ENCODE measurements at regions not wholly inside any gene's neighbourhood (a gene's known extent, or its start where the extent isn't known, plus 50 kb on each side); places are given as distances from the start of the nearest gene placed in this dataset.
"Not testable (repeated sequence)": the region's sequence is repeated elsewhere in the genome, so short reads cannot be mapped to it uniquely, and the experiment has no call there.

- no peak for DNase-seq (ENCODE audit: low read depth in 1 of 2, low spot score in 2 of 2)
Measured at GRCh38 chr13:90302107-90302506, 1045.4 kb upstream of the MIR17HG start.

GRCh38 chr13:90305796-90306195, 1041.7 kb upstream of the MIR17HG start:
- H3K27me3 ChIP-seq (replicated peaks), result no peaks in the 10 kb centered on the region
- DNase-seq (ENCODE audit: low read depth in 1 of 2, low spot score in 2 of 2), result no peak
- H3K36me3 ChIP-seq, result no peaks in the 10 kb centered on the region
- H3K9me3 ChIP-seq (replicated peaks), result no peaks in the 10 kb centered on the region
- no peaks in the 10 kb centered on the region for H3K4me1 ChIP-seq (replicated peaks)
- H3K4me3 ChIP-seq, result no peak overlapping the region
- H3K27ac ChIP-seq, result no peak overlapping the region

More at GRCh38 chr13:90302107-90302506, 1045.4 kb upstream of the MIR17HG start:
- Histone ChIP-seq H3K9me3 (replicated peaks) (no peaks in the 10 kb centered on the region), H3K27me3 (replicated peaks) (no peaks in the 10 kb centered on the region), H3K4me1 (replicated peaks) (no peaks in the 10 kb centered on the region), H3K27ac (no peak overlapping the region), H3K36me3 (no peaks in the 10 kb centered on the region), H3K4me3 (no peak overlapping the region)

- Histone ChIP-seq H3K4me1 (replicated peaks) (no peaks in the 10 kb centered on the region), H3K27me3 (replicated peaks) (no peaks in the 10 kb centered on the region), H3K36me3 (no peaks in the 10 kb centered on the region), H3K4me3 (no peak overlapping the region), H3K9me3 (replicated peaks) (no peaks in the 10 kb centered on the region), H3K27ac (no peak overlapping the region)
- no peak for DNase-seq (ENCODE audit: low read depth in 1 of 2, low spot score in 2 of 2)
Measured at GRCh38 chr13:90307136-90307535, 1040.4 kb upstream of the MIR17HG start.

GRCh38 chr13:90308249-90308648, 1039.2 kb upstream of the MIR17HG start:
- Histone ChIP-seq H3K9me3 (replicated peaks) (no peaks in the 10 kb centered on the region), H3K27ac (no peak overlapping the region), H3K27me3 (replicated peaks) (no peaks in the 10 kb centered on the region), H3K4me1 (replicated peaks) (no peaks in the 10 kb centered on the region), H3K4me3 (no peak overlapping the region), H3K36me3 (no peaks in the 10 kb centered on the region)
- no peak for DNase-seq (ENCODE audit: low read depth in 1 of 2, low spot score in 2 of 2)

GRCh38 chr13:90311929-90312328, 1035.6 kb upstream of the MIR17HG start:
- H3K27me3 ChIP-seq (replicated peaks), result no peaks in the 10 kb centered on the region
- H3K9me3 ChIP-seq (replicated peaks), result no peaks in the 10 kb centered on the region
- no peaks in the 10 kb centered on the region for H3K4me1 ChIP-seq (replicated peaks)
- no peak overlapping the region for H3K4me3 ChIP-seq
- no peaks in the 10 kb centered on the region for H3K36me3 ChIP-seq
- DNase-seq (ENCODE audit: low read depth in 1 of 2, low spot score in 2 of 2), result no peak
- no peak overlapping the region for H3K27ac ChIP-seq

GRCh38 chr13:90315061-90315460, 1032.4 kb upstream of the MIR17HG start:
- Histone ChIP-seq H3K27ac (no peak overlapping the region), H3K4me3 (no peak overlapping the region), H3K9me3 (replicated peaks) (no peaks in the 10 kb centered on the region), H3K27me3 (replicated peaks) (no peaks in the 10 kb centered on the region), H3K4me1 (replicated peaks) (no peaks in the 10 kb centered on the region), H3K36me3 (no peaks in the 10 kb centered on the region)
- DNase-seq (ENCODE audit: low read depth in 1 of 2, low spot score in 2 of 2), result no peak

- Histone ChIP-seq H3K4me1 (replicated peaks) (no peaks in the 10 kb centered on the region), H3K36me3 (no peaks in the 10 kb centered on the region), H3K27me3 (replicated peaks) (no peaks in the 10 kb centered on the region), H3K27ac (no peak overlapping the region), H3K9me3 (replicated peaks) (no peaks in the 10 kb centered on the region), H3K4me3 (no peak overlapping the region)
- no peak for DNase-seq (ENCODE audit: low read depth in 1 of 2, low spot score in 2 of 2)
Measured at GRCh38 chr13:90320664-90321063, 1026.8 kb upstream of the MIR17HG start.

- H3K4me3 ChIP-seq, result no peak overlapping the region
- H3K27ac ChIP-seq, result no peak overlapping the region
- no peaks in the 10 kb centered on the region for H3K4me1 ChIP-seq (replicated peaks)
- H3K36me3 ChIP-seq, result no peaks in the 10 kb centered on the region
- H3K9me3 ChIP-seq (replicated peaks), result no peaks in the 10 kb centered on the region
- H3K27me3 ChIP-seq (replicated peaks), result no peaks in the 10 kb centered on the region
- DNase-seq (ENCODE audit: low read depth in 1 of 2, low spot score in 2 of 2), result no peak
Measured at GRCh38 chr13:90321281-90321931, 1026.1 kb upstream of the MIR17HG start.

- Histone ChIP-seq H3K36me3 (no peaks in the 10 kb centered on the region), H3K4me1 (replicated peaks) (no peaks in the 10 kb centered on the region), H3K9me3 (replicated peaks) (no peaks in the 10 kb centered on the region), H3K4me3 (no peak overlapping the region), H3K27ac (no peak overlapping the region), H3K27me3 (replicated peaks) (no peaks in the 10 kb centered on the region)
- DNase-seq (ENCODE audit: low read depth in 1 of 2, low spot score in 2 of 2), result no peak
Measured at GRCh38 chr13:90329641-90330040, 1017.8 kb upstream of the MIR17HG start.

GRCh38 chr13:90331974-90332373, 1015.5 kb upstream of the MIR17HG start:
- DNase-seq (ENCODE audit: low read depth in 1 of 2, low spot score in 2 of 2), result no peak

GRCh38 chr13:90336507-90336906, 1011.0 kb upstream of the MIR17HG start:
- Histone ChIP-seq H3K27ac (no peak overlapping the region), H3K27me3 (replicated peaks) (no peaks in the 10 kb centered on the region), H3K4me1 (replicated peaks) (no peaks in the 10 kb centered on the region), H3K36me3 (no peaks in the 10 kb centered on the region), H3K9me3 (replicated peaks) (no peaks in the 10 kb centered on the region), H3K4me3 (no peak overlapping the region)
- DNase-seq (ENCODE audit: low read depth in 1 of 2, low spot score in 2 of 2), result no peak

More at GRCh38 chr13:90331974-90332373, 1015.5 kb upstream of the MIR17HG start:
- Histone ChIP-seq H3K27me3 (replicated peaks) (no peaks in the 10 kb centered on the region), H3K4me1 (replicated peaks) (no peaks in the 10 kb centered on the region), H3K9me3 (replicated peaks) (no peaks in the 10 kb centered on the region), H3K4me3 (no peak overlapping the region), H3K36me3 (no peaks in the 10 kb centered on the region), H3K27ac (no peak overlapping the region)

- not testable (repeated sequence) for H3K4me1 ChIP-seq (replicated peaks); H3K36me3 ChIP-seq; H3K27ac ChIP-seq; H3K9me3 ChIP-seq (replicated peaks); H3K27me3 ChIP-seq (replicated peaks); H3K4me3 ChIP-seq; DNase-seq (ENCODE audit: low read depth in 1 of 2, low spot score in 2 of 2)
Measured at GRCh38 chr13:90341348-90341747, 1006.1 kb upstream of the MIR17HG start.

- not testable (repeated sequence) for DNase-seq (ENCODE audit: low read depth in 1 of 2, low spot score in 2 of 2); H3K9me3 ChIP-seq (replicated peaks); H3K27me3 ChIP-seq (replicated peaks); H3K4me3 ChIP-seq; H3K4me1 ChIP-seq (replicated peaks); H3K36me3 ChIP-seq; H3K27ac ChIP-seq
Measured at GRCh38 chr13:90348477-90349136, 998.9 kb upstream of the MIR17HG start.

- Histone ChIP-seq H3K36me3 (no peaks in the 10 kb centered on the region), H3K4me1 (replicated peaks) (no peaks in the 10 kb centered on the region), H3K4me3 (no peak overlapping the region), H3K9me3 (replicated peaks) (no peaks in the 10 kb centered on the region), H3K27me3 (replicated peaks) (no peaks in the 10 kb centered on the region), H3K27ac (no peak overlapping the region)
- no peak for DNase-seq (ENCODE audit: low read depth in 1 of 2, low spot score in 2 of 2)
Measured at GRCh38 chr13:90352763-90353162, 994.7 kb upstream of the MIR17HG start.
